ENCODE measurements at regions not wholly inside any gene's neighbourhood (a gene's known extent, or its start where the extent isn't known, plus 50 kb on each side); places are given as distances from the start of the nearest gene placed in this dataset.

- no peak for TF ChIP-seq ZNF462 (CRISPR knock-in tag; IDR thresholded peaks at IDR 0.05)
- TF ChIP-seq CTCF (conservative IDR thresholded peaks at IDR 0.05; ENCODE audit: low read depth in 2 of 2): no peak
- TF ChIP-seq POLR2AphosphoS5 (IDR thresholded peaks at IDR 0.05; ENCODE audit: low read depth): no peak
- TF ChIP-seq ZNF331 (CRISPR knock-in tag; IDR thresholded peaks at IDR 0.05; ENCODE audit: low read depth): no peak
These were observed 114.7 kb upstream of the TNP1 start (continued) for GRCh38 chr2:216974321-216975302.

- no peaks in the 10 kb centered on the region for H3K9me2 ChIP-seq (ENCODE audit: insufficient read depth)
- H3K4me2 ChIP-seq: no peak overlapping the region
- Mint-ChIP-seq H3K36me3 (ENCODE audit: low read depth) (no peaks in the 10 kb centered on the region), H3K4me3 (no peak overlapping the region), H3K4me1 (no peaks in the 10 kb centered on the region; the same call in 2 of the 3 replicates), H3K27ac (no peak overlapping the region), H3K9me3 (no peaks in the 10 kb centered on the region), H3K27me3 (ENCODE audit: insufficient read depth, low read depth, poor library complexity) (peaks cover 1% of the 10 kb centered on the region)
- H3F3A ChIP-seq (replicated peaks; ENCODE audit: low read depth): no peaks in the 10 kb centered on the region
- no peak overlapping the region for H2AFZ ChIP-seq
- H3K4me1 ChIP-seq (ENCODE audit: insufficient read depth): no peaks in the 10 kb centered on the region
- H3K4me3 ChIP-seq: no peak overlapping the region
- no peak for DNase-seq (ENCODE audit: low spot score)
- no peak overlapping the region for H3K27ac ChIP-seq (ENCODE audit: low read depth)
- ATAC-seq: no peak
- no peaks in the 10 kb centered on the region for H3K27me3 ChIP-seq (ENCODE audit: insufficient read depth)
- H4K20me1 ChIP-seq (replicated peaks; ENCODE audit: insufficient read depth): no peaks in the 10 kb centered on the region
- H3K36me3 ChIP-seq (ENCODE audit: insufficient read depth): no peaks in the 10 kb centered on the region
- no peaks in the 10 kb centered on the region for H3K79me2 ChIP-seq (replicated peaks; ENCODE audit: insufficient read depth)
- no peak for TF ChIP-seq POLR2AphosphoS5 (IDR thresholded peaks at IDR 0.05; ENCODE audit: low read depth)
- TF ChIP-seq CREB1 (CRISPR knock-in tag; IDR thresholded peaks at IDR 0.05; ENCODE audit: low read depth): no peak
- no peak for TF ChIP-seq STAT1 (IDR thresholded peaks at IDR 0.05; ENCODE audit: unreplicated experiment)
- no peak for TF ChIP-seq EZH2 (IDR thresholded peaks at IDR 0.05; ENCODE audit: low read depth, unreplicated experiment)
- no peak for TF ChIP-seq JUNB (IDR thresholded peaks at IDR 0.05; ENCODE audit: unreplicated experiment)
- no peak for TF ChIP-seq ZNF331 (CRISPR knock-in tag; IDR thresholded peaks at IDR 0.05; ENCODE audit: low read depth)
- no peak for TF ChIP-seq NANOG (IDR thresholded peaks at IDR 0.05; ENCODE audit: borderline replicate concordance)
- TF ChIP-seq ZNF114 (CRISPR knock-in tag; IDR thresholded peaks at IDR 0.05): no peak
- no peak for TF ChIP-seq CTCF (conservative IDR thresholded peaks at IDR 0.05; ENCODE audit: low read depth in 2 of 2)
These were observed 111.7 kb upstream of the TNP1 start for GRCh38 chr2:216971593-216971992.
